Activated CD4-positive, alpha-beta T cell treated with anti-CD3 and anti-CD28 coated beads, Interleukin-2, Interleukin-6, amounts not matched to agents 100 ng/mL and 50 ng/mL, durations not matched to agents 16 hours and 8 hours (primary cell): ENCODE measurements at regions not wholly inside any gene's neighbourhood (a gene's known extent, or its start where the extent isn't known, plus 50 kb on each side); places are given as distances from the start of the nearest gene placed in this dataset.
A peak's percentile ranks its signal among the peaks of the same experiment; 100 is the strongest.

Experiments used
- DNase-seq: peaks from one replicate; pipeline ENCODE4 v3.0.0-alpha.2; 2020

DNA sequence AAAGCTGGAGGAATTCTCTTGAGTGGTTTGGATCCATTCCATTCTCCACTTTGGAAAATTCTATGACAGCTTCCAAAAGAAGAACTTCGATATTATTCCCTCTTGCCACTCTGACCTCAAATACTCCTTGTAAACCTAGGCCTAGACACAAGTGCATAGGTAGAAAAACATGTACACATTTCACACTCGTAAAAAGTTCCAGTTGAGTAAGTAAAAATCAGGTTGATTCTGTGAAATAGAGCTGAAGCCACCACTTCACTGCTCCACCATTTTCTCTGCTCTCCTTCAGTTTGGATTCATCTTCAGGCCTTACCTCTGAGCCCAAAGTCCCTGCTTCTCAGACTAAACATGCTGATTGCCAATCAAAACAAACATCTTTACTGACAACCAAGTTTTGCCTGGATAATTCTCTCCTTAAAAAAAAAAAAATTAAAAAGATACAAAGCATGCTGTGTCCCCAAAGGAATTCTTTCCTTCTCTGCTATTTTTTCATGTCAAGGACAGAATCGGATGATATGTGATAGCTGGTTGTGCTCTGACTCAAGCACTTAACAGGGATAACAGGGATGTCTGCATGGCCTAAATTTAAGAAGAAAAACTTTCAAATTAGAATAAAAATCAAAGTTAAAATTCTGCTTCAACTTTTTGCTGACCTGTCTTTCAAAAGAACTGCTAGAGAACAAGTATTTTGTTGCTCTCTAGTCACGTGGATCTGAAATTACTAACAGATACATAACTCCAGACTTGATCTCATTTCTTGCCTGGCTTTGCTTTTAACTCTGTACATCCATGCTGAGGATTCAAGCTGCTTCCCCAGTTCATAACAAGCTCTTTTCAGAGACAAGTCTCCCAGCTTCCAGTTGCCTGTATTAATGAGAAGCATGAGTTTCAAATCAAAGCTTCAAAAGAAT, 420.9 kb upstream of the INTU start:
- no peak for DNase-seq

DNA sequence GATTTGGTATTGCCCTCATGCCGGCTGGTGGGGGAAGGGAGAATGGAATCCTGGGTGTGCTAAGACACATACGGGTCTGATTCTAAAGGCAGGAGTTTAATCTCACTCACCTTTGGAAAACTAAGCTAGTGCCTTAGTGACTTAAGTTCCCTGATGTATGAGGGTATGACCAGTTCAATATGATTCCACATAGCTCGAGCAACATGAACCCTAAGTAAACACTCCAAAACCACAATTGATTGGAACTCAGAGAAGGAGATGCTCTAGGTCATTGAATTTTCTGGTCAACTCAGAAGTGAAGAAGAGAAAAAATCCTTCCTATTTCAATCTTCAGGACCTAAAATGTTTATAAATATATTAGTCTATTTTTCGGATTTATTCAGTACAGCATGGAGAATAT, 420.1 kb upstream of the INTU start:
- DNase-seq: no peak

DNA sequence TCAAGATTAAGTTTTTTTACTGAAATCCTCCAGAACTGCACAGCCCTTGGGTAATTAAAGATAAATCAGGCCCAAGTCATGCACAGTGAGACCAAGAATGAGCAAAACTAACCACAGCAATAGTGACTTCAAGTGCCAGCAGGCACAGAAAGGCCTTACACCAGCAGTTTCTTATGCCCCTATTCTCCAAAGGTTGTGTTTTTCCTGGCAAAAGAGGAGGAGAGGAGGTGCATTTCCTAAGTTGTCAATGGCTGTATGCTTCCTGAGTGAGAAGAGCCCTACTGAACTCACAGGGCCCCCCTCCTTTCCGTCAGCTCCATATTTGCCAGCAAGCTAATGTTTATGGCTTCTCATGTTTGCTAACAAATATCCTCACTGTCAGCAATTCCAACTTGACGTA, 418.7 kb upstream of the INTU start:
- DNase-seq: no peak

DNA sequence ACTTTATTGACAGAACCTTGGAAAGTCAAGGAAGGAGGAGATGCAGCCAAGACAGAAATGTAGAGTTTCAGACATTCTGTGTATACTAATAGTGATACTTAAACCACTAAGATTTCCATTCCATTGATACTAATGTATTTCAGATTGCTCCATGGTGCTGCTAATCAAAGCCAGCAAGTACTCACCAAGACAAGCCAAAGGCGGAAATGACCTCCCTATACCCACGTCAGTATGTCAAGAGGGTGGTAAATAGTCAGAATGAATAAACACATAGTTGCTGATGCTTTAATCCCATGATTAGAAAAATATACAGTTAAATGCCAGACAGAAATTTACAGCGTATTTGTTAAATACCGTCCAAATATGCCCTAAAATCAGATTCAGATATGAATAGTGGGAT, 417.8 kb upstream of the INTU start:
- no peak for DNase-seq

DNA sequence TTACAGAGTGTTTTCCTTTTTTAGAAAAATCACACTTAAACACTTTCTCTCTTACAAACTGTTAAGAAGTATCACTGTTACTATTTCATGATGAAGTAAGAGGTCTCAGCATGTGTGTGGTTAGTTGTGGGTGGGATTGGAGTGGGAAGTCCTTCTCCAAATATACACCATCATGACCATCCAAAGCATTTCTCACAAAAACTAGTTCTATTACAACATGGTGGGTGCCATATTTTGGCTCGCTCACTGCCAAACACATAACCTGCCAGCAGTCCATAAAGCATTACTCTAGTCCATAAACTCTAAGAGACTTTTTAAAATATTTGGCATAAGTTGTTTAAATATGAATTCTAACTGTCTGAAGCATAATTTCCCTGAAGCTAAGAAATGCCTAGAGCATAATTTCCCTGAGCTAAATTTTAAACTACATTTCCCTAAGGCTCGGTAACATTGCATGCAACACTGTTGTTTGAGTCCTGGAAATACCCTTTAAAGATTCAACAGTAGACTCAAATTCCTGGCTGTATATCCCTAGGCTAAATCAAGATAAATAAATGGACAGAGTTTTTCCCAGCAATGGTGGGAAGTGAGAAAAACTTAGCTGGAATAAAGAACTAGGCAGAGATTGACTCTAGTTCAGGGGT, 415.0 kb upstream of the INTU start:
- no peak for DNase-seq

DNA sequence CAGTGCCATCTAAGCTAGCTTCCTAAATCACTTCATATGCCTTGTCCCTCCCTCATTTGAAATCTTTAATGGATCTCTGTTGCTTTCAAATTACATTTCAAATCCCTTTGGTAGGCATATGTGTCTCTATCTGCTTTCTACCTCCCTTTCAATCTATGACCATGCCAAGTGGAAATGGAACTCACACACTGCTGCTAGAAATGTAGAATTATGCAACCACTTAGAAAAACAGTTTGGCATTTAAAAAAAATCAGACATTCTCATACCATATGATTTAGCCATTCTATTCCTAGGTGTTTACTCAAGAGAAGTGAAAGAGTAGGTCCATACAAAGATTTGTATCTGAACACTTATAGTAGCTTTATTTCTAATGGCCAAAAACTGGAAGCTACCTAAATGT, 413.5 kb upstream of the INTU start:
- no peak for DNase-seq

DNA sequence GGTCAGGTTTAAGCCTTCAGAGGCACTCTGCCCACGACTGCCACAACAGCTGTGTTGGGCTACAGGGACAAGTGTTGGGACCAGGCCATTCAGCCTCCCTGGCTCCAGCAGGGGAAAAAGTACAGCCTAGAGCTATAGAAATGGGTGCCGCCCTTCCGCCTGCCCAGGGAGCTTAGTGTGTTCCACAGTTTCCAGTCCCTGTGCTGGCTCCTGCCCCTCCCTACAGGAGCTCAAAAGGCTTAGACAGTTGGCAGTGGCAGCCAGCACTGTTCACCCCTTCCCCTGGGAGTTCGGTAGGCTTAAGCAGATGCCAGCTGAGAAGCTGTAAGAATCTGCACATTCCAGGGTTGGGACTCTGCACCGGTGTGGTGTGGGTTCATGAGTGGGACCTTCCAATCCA, 408.2 kb upstream of the INTU start:
- no peak for DNase-seq

DNA sequence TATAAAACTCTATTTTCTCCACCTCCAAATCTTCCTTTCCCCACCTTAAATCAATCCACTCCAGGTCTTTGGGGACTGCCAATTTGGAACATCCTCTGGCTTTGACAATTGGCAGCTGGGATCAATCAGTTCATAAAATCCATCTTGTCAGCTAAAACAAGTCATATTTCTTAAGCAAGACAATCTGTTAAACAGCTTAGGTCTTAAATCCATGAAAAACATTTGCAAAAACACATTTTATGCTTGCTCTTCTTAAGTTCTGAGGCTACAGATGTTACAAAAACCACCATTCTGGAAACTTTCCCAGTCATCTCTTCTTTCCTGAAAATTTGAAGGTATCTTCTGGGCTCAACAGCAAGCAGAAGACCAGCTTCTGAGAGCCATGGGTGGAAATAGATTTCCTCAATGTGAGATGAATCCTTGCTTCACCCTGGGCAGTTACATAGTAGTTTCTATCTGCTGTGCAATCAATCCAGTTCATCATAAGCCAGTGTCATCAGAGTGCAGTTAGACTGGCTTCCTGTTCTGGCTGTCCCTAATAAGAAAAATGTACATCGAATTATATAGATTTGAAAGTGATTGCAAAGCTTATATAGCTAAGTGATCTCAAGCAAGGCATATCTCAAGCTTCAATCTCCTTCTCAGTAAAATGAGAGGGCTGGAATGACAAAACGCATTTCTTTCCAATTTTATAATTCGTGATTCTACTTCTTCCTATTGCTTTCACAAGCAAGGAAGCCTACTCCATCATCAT, 402.7 kb upstream of the INTU start:
- no peak for DNase-seq

DNA sequence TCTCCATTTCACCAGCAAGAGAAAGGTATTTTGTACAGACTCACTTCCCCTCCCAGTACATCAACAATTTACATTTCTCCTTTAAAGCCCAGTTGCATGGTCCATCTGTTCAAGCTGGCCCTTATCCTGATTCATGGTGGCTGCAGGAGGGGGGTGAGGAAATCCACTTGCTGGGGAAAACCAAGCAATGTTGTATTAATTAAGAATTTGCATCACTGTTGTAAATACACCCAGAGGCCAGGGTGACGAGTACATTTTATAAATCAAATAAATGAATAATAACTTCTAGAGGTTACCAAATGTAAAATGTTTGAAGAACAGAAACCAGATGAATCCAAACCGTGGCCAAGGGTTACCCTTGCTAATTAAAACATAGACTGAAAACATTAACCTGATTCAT, 395.9 kb upstream of the INTU start:
- no peak for DNase-seq

DNA sequence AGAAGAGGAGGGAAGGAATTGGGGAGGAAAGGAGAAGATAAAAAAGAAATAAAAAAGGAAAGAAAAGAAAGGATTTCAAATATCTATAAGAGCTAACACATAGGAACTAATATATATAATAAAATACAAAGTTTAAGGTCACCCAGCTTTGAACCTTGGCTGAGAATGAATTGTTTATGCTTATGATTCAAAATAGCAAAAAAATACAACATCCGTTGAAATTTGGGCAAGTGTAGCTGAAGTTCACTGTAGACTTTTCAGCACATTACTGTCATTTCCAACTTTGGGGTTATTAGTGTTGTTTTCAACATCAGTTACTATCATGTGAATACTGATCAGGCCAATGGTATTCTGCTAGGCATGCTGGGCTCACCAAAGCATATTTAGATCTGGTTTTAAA, 395.2 kb upstream of the INTU start:
- no peak for DNase-seq

DNA sequence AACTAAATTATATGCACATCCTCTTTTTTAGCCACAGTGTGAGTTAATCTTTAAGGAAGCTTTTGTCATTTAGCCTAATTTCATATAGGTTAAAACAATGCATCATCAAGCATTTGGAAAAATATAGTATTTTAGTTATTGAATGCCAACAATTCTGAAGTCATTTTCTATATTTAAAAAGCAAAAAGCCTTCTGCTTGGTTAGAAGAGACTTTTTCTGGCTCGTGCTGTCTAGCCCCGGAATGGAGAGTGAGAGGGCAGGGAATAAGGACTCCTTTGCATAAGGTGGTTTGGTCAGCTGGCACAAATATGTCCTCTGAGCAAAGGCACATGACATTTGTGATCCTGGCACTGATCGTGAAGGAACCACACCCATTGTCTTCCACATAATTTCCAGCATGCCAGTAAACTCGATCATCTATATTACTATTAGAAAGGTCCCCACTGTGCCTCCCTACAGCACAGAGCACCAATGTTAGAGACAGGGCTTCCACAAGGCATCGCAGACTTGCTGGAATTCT, 393.7 kb upstream of the INTU start:
- no peak for DNase-seq

DNA sequence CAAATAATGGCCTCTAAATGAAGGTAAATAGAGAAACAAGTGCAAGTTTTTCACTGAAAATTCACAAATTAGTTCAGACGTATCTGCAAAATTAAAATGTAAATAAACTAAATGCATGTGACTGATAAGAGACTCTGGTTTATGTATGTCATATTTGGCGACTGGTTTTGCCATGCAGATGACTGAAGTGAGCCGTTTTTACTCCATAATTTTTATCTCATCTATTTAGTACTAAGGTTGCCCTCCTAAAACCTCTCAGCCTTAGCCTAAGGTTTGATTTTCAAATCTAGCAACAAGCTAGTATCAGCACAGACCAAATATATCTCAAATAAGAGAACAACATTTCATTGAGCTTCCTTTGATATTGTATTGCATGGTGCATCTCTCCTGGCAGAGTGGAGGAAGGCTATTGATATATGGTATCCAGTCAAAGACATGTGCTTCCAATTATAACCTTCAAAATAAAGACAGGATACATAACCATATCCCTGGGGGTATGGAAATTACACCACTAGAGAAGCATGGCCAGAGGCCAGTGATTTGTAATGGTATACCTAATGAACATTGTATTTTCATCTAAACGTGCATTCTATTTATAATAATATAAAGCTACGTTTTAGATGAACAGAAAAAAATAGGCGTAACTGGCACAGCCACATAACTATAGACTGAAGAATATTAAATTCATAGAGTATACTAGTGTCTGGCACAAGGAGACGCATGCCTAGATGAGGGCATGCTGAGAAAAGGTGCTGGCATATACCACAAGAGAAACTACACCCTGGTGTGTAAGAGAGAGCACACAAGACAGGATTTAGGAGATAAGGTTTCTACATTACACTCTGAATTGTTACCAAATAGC, 392.6 kb upstream of the INTU start:
- no peak for DNase-seq

DNA sequence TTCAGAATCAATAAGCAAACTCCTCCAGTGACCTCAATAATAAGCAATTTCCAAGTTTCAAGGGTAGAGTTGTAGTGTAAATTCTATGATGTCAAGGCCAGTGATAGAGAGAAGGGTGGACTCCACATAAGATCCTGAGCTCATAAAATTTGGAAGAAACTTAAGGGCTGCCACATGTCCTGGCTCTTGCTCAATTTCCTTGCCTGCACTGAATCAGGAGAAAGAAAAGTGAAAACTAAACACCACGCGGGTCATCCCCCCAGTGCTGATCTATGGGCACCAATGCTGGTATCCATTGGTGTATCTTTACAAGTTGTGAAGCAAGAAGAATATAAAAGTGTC, 392.0 kb upstream of the INTU start:
- DNase-seq: no peak

DNA sequence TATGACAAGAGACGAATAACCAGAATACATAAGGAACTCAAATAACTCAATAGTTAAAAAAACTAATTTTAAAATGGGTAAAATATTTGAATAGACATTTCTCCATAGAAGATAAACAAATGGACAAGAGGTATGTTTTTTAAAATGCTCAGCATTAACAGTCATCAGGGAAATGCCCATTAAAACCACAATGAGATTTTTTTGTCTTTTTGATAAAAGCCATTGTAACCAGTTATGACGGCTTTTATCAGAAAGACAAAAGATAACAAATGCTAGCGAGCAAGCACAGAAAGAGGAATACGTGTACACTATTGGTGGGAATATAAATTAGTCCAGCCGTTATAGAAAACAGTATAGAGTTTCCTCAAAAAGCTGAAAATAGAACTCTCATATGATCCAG, 388.2 kb upstream of the INTU start:
- DNase-seq: no peak

DNA sequence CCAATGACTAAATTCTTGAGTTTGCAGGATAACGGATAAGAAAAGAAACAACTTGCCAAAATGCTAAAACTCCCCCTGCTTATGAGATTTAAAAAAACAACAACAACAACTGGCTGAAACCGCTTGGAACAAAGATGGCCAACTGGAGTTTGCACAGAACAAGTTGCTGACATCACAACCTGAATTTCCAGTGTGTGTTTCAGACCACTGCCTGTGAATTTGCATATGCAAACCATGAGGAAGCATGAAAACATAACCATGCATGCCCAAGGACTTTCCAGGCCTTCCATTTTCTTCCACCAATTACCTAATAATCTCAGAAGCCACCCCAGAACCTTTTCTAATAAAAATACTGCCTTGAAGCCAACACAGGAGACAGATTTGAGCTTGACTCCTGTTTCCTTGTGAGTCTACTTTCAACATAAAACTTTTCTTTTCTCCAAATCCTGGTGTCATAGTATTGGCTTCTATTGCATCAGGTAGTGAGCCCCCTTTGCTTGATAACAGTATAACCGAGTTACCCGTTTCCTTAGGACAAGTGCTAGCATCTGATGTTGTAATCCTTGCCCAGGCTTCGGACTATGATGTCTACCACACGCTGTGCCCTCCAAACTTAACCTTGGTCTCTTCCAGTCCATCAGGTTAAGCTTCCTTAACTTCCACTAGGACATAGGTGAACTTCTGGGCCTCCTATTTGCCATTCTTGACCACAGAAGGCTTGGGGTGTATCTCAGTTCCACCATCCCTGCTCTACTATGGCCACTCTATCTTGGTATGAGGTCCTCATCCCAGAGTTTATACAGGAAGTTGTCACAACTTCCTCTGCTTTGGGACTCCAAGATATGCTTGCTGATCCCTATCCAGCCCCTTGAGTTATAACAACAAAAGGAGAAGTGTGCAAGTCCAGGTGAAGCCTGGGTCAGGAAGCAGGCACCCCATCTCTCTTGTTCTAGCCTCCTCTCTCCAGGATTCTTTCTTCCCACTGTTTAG, 385.5 kb upstream of the INTU start:
- no peak for DNase-seq

DNA sequence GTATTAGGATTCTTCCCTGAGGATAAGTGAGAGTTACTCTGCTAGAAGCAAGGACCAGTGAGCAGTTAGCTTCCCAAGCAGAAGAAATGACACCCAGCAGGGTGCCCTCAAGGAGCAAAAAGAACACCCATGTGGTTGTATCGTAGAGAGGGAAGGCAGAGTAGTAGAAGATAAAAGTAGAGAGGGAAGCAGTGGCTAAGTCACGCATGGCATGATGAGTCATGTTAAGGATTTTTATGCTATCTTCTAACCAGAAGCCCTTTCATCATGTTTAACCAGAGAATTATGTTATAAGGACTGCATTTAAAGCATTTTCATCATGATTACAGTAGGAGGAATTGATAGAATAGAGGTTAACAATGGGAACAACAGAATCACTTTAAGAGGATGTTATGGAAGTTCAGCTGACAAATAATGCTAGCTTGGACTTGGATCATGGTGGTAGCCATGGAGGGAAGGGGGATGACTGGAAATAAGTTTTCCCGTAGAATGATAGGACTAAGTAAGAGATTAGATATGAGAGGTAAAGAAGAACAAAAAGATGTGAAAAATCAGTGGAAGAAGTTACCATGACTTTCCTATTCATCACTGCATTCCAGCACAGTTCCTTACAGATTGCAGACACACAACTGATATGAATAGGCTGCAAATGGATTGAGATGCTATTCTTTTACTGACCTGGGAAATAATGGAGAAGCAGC, 383.5 kb upstream of the INTU start:
- no peak for DNase-seq

DNA sequence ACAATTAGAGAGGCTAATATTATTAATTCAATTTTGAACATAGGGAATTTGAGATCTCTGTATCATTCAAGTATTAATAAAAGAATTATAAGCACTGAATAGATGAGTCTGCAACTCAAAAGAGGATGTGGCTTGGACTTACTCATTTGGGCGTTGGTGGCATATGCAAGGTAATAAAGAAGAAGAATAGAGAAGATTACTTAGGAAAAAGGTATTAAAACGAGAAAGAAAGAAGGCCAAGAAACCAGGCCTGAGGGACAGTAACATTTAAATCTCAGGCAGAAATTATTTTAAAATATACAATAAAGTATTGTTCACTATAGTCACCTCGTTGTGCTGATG, 383.0 kb upstream of the INTU start:
- DNase-seq: no peak

DNA sequence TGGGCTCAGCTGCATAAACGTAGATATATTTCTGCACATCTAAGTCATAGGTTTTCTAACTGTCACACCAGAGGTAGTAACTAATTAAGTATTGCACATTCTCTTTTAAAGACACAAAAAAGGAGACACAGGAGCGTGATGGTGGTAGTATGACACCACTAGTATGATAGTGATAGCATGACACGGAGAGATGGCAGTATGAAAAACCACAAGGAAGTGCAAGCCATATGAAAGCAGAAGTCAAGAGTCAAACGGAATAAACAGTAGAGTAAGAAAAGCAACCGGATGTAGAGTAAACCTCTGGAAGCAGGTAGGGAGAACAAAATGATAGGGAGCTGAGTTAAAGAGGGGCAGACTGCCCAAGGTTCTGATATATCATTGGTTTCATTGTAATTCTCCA, 382.2 kb upstream of the INTU start:
- no peak for DNase-seq

DNA sequence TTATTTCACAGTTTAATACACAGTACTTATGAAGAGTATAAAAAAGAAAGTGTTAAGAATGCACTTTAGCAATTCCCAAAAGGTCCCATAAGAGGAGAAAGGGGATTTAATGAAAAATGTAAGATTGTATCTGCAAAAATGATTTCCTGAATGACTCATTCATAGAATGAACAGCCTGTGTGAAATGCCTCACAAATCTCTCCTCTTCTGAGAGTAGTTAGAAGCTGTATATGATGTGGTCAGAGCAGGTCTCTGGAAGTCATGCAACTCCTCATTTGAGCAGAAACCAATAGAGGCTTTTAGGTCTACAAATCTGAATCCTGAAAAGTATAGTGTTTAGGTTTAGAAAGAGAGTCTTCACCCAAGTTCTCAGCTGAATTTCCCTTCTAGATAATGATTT, 381.3 kb upstream of the INTU start:
- peak; percentile 25 for DNase-seq

DNA sequence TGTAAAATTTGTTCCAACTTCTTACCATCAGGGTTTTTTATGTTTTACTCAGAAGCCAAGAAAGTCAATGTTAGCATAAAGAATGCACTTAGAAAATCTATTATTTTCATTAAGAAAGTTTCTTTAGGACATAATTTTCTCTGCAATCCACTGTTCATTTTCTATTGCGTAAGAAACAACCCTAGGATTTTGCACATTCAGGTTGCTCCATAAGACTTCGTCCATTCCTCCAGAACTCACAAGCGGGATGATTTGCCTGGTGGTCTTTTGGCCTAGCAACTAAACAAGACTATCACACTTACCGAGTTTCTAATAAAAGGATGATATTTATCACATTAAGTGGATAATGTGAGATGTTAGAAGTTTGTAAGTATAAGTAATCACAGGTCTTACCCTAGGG, 376.3 kb upstream of the INTU start:
- DNase-seq: no peak

DNA sequence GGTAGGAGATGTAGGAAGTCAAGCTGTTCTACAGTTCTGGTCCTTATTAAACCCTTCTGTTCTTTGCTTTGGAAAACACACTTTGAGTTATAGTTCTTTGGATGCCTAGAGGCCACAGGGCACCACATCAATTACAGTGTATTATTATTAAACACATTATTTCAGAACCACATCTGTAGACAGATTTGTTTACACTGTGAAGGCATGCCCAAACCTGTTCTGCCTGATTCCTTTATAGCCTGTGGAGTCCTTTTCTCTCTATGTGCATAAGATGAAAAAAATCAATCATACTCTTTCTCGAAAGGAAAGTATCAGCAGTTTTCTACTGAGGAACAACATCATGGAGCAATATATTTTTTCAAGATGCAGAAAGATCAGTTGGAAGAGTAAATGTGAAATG, 371.3 kb upstream of the INTU start:
- DNase-seq: no peak
